Kidney (tissue), 13 donors: ENCODE measurements at regions not wholly inside any gene's neighbourhood (a gene's known extent, or its start where the extent isn't known, plus 50 kb on each side); places are given as distances from the start of the nearest gene placed in this dataset.

Experiments used
- DNase-seq, 5 donors: peaks; one replicate each; pipeline ENCODE4 v3.0.0-alpha.2; 2013 to 2020
- FAIRE-seq: peaks from 2 replicates; lab custom pipeline; 2012; peaks lifted over from hg19 to GRCh38; lab: Jason Lieb, UNC
- H3K27ac ChIP-seq, 2 donors: one replicate each; pipeline ENCODE4 v1.7.0; 2013; ENCODE audit warnings: low read depth in 2 of 2, low read length in 2 of 2, inconsistent platforms in 1 of 2
- H3K27me3 ChIP-seq: one replicate; pipeline ENCODE4 v1.7.1; 2013; ENCODE audit warnings: low read length, inconsistent platforms; ENCODE audit not compliant: control insufficient read depth, insufficient read depth
- H3K36me3 ChIP-seq, 3 donors: one replicate each; pipeline versions ENCODE4 v1.7.0 to v1.7.1; 2013; ENCODE audit warnings: low read length in 3 of 3, control low read depth in 1 of 3, inconsistent platforms in 1 of 3; ENCODE audit not compliant: insufficient read depth in 3 of 3, control insufficient read depth in 2 of 3
- H3K4me1 ChIP-seq, 3 donors: one replicate each; pipeline versions ENCODE4 v1.7.0 to v1.7.1; 2013; ENCODE audit warnings: low read length in 3 of 3, inconsistent platforms in 1 of 3, low read depth in 1 of 3; ENCODE audit not compliant: control insufficient read depth in 2 of 3, insufficient read depth in 2 of 3
- H3K4me3 ChIP-seq, 3 donors: one replicate each; pipeline versions ENCODE4 v1.7.0 to v1.8.1; 2013; ENCODE audit warnings: low read length in 3 of 3, control low read depth in 1 of 3, inconsistent platforms in 1 of 3
- H3K9ac ChIP-seq, 3 donors: one replicate each; pipeline versions ENCODE4 v1.7.0 to v1.7.1; 2013; ENCODE audit warnings: low read length in 3 of 3, control low read depth in 1 of 3, inconsistent platforms in 1 of 3
- H3K9me3 ChIP-seq, 3 donors: one replicate each; pipeline versions ENCODE4 v1.7.0 to v1.7.1; 2013; ENCODE audit warnings: low read length in 3 of 3, control low read depth in 1 of 3, inconsistent platforms in 1 of 3; ENCODE audit not compliant: control insufficient read depth in 2 of 3, insufficient read depth in 1 of 3
- intact Hi-C: fragments of 100-400 bp; cut with DNase I; formaldehyde crosslinking; loops from one replicate; pipeline ENCODE4 v1.11.1; 2022
- TF ChIP-seq, protein P1 (sequence below): IDR thresholded peaks from 3 replicates; pipeline ENCODE4 v1.5.1; 2012; ENCODE audit warnings: mild to moderate bottlenecking, moderate library complexity, borderline replicate concordance; ENCODE audit not compliant: insufficient read depth; ENCODE audit errors: extremely low read depth
- donor health status: control.
- donor health status: control.
- donor health status: control.
- donor health status: control.
- donor health status: control.
- donor health status: DM: yes; HTN: yes; CAD: no.
- donor health status: Normal renal cell carcinoma (clear cell type).

DNA sequence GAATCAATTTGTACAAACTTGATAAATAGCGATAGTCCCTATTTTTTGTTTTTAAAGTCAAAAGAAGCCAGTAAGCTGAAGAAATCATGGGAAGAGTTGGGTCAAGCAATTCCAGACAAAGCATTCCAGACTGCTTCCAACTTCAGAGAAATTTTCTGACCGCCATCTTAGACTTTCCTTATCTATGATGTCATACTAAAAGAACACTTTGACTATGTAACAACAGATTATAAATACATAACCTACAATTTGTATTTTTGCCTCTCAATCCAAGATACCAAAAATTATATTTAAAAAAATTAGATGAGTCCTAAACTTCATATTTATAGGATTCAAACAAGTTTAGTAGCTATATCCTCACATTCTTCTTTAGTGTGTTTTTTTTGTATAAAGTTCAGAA is 286.2 kb upstream of the KCNH8 start:
- Histone ChIP-seq H3K27me3 (no peaks in the 10 kb centered on the region), H3K4me1 (no peaks in the 10 kb centered on the region), H3K36me3 (no peaks in the 10 kb centered on the region), H3K9me3 (no peaks in the 10 kb centered on the region), H3K27ac (no peak overlapping the region), H3K4me3 (no peak overlapping the region), H3K9ac (no peak overlapping the region)
- intact Hi-C loops: no loop called here
- no peak for DNase-seq
- TF ChIP-seq, protein P1, sequence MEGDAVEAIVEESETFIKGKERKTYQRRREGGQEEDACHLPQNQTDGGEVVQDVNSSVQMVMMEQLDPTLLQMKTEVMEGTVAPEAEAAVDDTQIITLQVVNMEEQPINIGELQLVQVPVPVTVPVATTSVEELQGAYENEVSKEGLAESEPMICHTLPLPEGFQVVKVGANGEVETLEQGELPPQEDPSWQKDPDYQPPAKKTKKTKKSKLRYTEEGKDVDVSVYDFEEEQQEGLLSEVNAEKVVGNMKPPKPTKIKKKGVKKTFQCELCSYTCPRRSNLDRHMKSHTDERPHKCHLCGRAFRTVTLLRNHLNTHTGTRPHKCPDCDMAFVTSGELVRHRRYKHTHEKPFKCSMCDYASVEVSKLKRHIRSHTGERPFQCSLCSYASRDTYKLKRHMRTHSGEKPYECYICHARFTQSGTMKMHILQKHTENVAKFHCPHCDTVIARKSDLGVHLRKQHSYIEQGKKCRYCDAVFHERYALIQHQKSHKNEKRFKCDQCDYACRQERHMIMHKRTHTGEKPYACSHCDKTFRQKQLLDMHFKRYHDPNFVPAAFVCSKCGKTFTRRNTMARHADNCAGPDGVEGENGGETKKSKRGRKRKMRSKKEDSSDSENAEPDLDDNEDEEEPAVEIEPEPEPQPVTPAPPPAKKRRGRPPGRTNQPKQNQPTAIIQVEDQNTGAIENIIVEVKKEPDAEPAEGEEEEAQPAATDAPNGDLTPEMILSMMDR: no peak
- no peak for FAIRE-seq

DNA sequence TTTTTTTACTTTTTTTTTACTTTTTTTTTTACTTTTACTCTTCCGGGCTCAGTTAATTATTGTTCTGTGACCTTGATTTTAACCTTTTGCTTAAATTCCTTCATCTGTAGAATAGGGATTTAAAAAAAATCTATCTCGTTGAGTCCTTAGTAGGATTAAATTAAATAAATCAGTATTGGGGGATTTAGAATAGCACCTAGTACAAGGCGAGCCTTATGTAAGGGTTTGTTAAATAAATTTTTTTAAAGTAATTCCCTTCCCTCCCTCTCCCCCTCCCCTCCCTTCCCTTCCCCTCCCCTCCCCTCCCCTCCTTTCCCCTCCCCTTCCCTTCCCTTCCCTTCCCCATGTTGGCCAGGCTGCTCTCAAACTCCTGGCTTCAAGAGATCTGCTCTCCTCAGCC is 287.2 kb upstream of the KCNH8 start:
- TF ChIP-seq, protein P1: no peak
- no peak overlapping the region for H3K4me3 ChIP-seq
- no peaks in the 10 kb centered on the region for H3K4me1 ChIP-seq
- H3K9me3 ChIP-seq: no peaks in the 10 kb centered on the region
- DNase-seq (no peak), FAIRE-seq (no peak)
- no peaks in the 10 kb centered on the region for H3K36me3 ChIP-seq
- H3K27ac ChIP-seq: no peak overlapping the region
- intact Hi-C loops: no loop called here
- H3K27me3 ChIP-seq: no peaks in the 10 kb centered on the region
- no peak overlapping the region for H3K9ac ChIP-seq

DNA sequence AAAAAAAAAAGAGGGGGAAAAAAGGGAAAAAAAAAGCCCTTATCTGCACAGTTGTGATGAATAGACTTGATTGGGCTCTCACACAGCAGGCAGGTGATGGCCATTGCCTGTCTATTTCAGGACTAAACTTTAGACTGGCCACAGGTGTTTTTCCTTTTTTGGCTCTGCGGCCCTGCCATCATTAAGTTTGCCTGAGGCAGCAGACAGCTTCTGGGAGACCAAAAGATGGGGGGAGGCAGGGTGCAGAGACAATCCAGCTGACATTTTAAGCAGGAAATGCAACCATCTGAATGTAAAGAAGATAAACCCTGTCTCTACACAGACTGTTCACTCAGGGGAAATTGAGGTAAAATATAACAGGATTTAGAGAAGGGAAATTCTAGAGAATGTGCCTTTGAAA is 295.0 kb upstream of the KCNH8 start:
- Histone ChIP-seq H3K9ac (no peak overlapping the region), H3K4me3 (no peak overlapping the region), H3K4me1 (no peaks in the 10 kb centered on the region), H3K9me3 (no peaks in the 10 kb centered on the region), H3K36me3 (no peaks in the 10 kb centered on the region), H3K27me3 (no peaks in the 10 kb centered on the region), H3K27ac (no peak overlapping the region)
- intact Hi-C loops: no loop called here
- DNase-seq: no peak
- TF ChIP-seq, protein P1: no peak
- no peak for FAIRE-seq

DNA sequence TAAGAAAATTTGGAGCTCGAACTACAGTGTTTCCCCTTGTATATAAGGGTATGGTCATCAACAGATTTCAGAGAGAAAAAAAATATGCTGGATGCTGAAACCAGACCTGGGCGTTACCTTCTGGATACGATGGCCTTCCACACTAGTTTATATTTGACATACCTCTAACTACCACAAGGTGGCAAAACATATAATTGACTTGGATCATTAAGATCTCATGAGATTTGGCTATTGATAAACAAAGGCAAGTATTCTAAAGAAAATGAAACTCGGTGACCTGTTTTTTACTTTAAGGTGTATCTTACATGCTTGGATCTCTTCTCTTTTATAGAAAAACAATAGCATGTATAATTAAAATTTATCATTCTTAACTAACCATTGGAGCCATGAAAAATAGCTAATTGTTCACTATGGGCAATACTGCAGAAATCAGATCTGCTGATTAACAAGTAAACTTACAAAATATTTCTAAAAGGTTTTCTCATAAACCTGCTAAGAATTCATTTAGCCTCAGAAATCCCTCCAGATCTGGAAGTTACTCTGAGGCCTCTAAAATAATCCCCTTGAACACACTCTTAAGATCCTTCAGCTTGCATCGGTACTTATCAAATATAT is 300.6 kb upstream of the KCNH8 start:
- no peak overlapping the region for H3K27ac ChIP-seq
- intact Hi-C loops: no loop called here
- TF ChIP-seq, protein P1: no peak
- no peak overlapping the region for H3K9ac ChIP-seq
- no peak for DNase-seq
- no peak overlapping the region for H3K4me3 ChIP-seq
- no peak for FAIRE-seq
- H3K4me1 ChIP-seq: no peaks in the 10 kb centered on the region
- no peaks in the 10 kb centered on the region for H3K27me3 ChIP-seq
- no peaks in the 10 kb centered on the region for H3K36me3 ChIP-seq
- H3K9me3 ChIP-seq: no peaks in the 10 kb centered on the region
